ENCODE measurements at regions not wholly inside any gene's neighbourhood (a gene's known extent, or its start where the extent isn't known, plus 50 kb on each side); places are given as distances from the start of the nearest gene placed in this dataset.

GRCh38 chr2:58574873-58575272, 333.7 kb upstream of the FANCL start:
- TF ChIP-seq CTCF (IDR thresholded peaks at IDR 0.05; ENCODE audit: insufficient read depth, low read length, poor library complexity, severe bottlenecking): no peak

GRCh38 chr2:58572731-58573130, 331.6 kb upstream of the FANCL start:
- TF ChIP-seq CTCF (IDR thresholded peaks at IDR 0.05; ENCODE audit: insufficient read depth, low read length, poor library complexity, severe bottlenecking): no peak
- DNase-seq (ENCODE audit: low read depth): no peak
- H3K4me3 ChIP-seq (ENCODE audit: low read depth, low read length): no peak overlapping the region
- no peaks in the 10 kb centered on the region for H3K27me3 ChIP-seq (ENCODE audit: control insufficient read depth, insufficient read depth, low read length)
- H3K36me3 ChIP-seq (ENCODE audit: control insufficient read depth, insufficient read depth, low read length): no peaks in the 10 kb centered on the region

More at GRCh38 chr2:58574873-58575272, 333.7 kb upstream of the FANCL start:
- DNase-seq (ENCODE audit: low read depth): no peak
- no peaks in the 10 kb centered on the region for H3K36me3 ChIP-seq (ENCODE audit: control insufficient read depth, insufficient read depth, low read length)
- no peak overlapping the region for H3K4me3 ChIP-seq (ENCODE audit: low read depth, low read length)
- H3K27me3 ChIP-seq (ENCODE audit: control insufficient read depth, insufficient read depth, low read length): no peaks in the 10 kb centered on the region

GRCh38 chr2:58571181-58571852, 330.2 kb upstream of the FANCL start:
- no peak overlapping the region for H3K4me3 ChIP-seq (ENCODE audit: low read depth, low read length)
- peak; percentile 43 for DNase-seq (ENCODE audit: low read depth)
- TF ChIP-seq CTCF (IDR thresholded peaks at IDR 0.05; ENCODE audit: insufficient read depth, low read length, poor library complexity, severe bottlenecking): peak; percentile 75

GRCh38 chr2:58569475-58570185, 328.5 kb upstream of the FANCL start:
- no peak for TF ChIP-seq CTCF (IDR thresholded peaks at IDR 0.05; ENCODE audit: insufficient read depth, low read length, poor library complexity, severe bottlenecking)
- H3K4me3 ChIP-seq (ENCODE audit: low read depth, low read length): no peak overlapping the region
- H3K36me3 ChIP-seq (ENCODE audit: control insufficient read depth, insufficient read depth, low read length): no peaks in the 10 kb centered on the region
- no peak for DNase-seq (ENCODE audit: low read depth)
- no peaks in the 10 kb centered on the region for H3K27me3 ChIP-seq (ENCODE audit: control insufficient read depth, insufficient read depth, low read length)

More at GRCh38 chr2:58571181-58571852, 330.2 kb upstream of the FANCL start:
- H3K27me3 ChIP-seq (ENCODE audit: control insufficient read depth, insufficient read depth, low read length): no peaks in the 10 kb centered on the region
- no peaks in the 10 kb centered on the region for H3K36me3 ChIP-seq (ENCODE audit: control insufficient read depth, insufficient read depth, low read length)

GRCh38 chr2:58568901-58569300, 327.8 kb upstream of the FANCL start:
- no peak for TF ChIP-seq CTCF (IDR thresholded peaks at IDR 0.05; ENCODE audit: insufficient read depth, low read length, poor library complexity, severe bottlenecking)
- DNase-seq (ENCODE audit: low read depth): no peak
- Histone ChIP-seq H3K4me3 (ENCODE audit: low read depth, low read length) (no peak overlapping the region), H3K36me3 (ENCODE audit: control insufficient read depth, insufficient read depth, low read length) (no peaks in the 10 kb centered on the region), H3K27me3 (ENCODE audit: control insufficient read depth, insufficient read depth, low read length) (no peaks in the 10 kb centered on the region)

Data from kidney epithelial cell (primary cell).